ENCODE measurements at regions not wholly inside any gene's neighbourhood (a gene's known extent, or its start where the extent isn't known, plus 50 kb on each side); places are given as distances from the start of the nearest gene placed in this dataset.

DNA sequence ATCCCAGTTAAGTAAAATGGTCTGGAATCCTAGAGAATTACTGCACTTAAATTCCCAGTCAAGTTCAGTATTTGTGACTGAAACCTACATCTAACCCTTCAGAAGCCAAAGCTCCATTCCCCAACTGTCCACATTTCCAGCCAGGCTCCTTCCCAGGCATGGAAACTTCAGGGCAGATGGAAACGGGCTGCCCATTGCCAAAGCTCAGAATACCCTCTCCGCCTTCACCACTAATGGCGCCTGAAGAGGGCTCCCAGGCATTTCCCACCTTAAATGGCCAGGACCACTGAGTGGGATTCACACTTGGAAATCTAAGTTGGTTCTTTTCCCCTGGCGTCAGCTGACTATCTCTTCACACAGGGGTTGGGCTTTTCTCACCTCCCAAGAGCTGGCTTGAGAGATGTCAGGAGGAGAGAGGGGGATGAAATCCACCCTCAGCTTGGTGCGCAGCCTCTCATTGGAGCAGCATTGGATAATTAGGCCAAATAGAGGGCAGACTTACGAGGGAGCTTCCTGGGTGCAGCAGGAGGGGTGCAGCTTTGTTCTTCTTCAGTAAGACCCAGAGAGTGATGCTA, 82.9 kb downstream of the ANKRD60 start (continued):
- TF ChIP-seq PHF8 (conservative IDR thresholded peaks at IDR 0.05; ENCODE audit: low read depth, low read length): no peak
- TF ChIP-seq, protein P1, sequence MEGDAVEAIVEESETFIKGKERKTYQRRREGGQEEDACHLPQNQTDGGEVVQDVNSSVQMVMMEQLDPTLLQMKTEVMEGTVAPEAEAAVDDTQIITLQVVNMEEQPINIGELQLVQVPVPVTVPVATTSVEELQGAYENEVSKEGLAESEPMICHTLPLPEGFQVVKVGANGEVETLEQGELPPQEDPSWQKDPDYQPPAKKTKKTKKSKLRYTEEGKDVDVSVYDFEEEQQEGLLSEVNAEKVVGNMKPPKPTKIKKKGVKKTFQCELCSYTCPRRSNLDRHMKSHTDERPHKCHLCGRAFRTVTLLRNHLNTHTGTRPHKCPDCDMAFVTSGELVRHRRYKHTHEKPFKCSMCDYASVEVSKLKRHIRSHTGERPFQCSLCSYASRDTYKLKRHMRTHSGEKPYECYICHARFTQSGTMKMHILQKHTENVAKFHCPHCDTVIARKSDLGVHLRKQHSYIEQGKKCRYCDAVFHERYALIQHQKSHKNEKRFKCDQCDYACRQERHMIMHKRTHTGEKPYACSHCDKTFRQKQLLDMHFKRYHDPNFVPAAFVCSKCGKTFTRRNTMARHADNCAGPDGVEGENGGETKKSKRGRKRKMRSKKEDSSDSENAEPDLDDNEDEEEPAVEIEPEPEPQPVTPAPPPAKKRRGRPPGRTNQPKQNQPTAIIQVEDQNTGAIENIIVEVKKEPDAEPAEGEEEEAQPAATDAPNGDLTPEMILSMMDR (IDR thresholded peaks at IDR 0.05; ENCODE audit: control extremely low read depth in 1 of 3, insufficient read depth in 1 of 3, low read depth in 1 of 3, low read length in 3 of 3): no peak
- no peak for TF ChIP-seq SUZ12 (IDR thresholded peaks at IDR 0.05; ENCODE audit: low read length)
- TF ChIP-seq KDM4A (IDR thresholded peaks at IDR 0.05; ENCODE audit: low read depth, low read length, severe bottlenecking): no peak
- no peak for TF ChIP-seq FOSL1 (IDR thresholded peaks at IDR 0.05; ENCODE audit: insufficient read depth, low read depth, low read length)
- TF ChIP-seq POU5F1 (IDR thresholded peaks at IDR 0.05; ENCODE audit: low read depth, low read length): no peak
- TF ChIP-seq RAD21 (IDR thresholded peaks at IDR 0.05 in 1 of 2, conservative IDR thresholded peaks at IDR 0.05 in 1 of 2; ENCODE audit: low read depth in 2 of 2, low read length in 2 of 2): no peak
- TF ChIP-seq EP300 (IDR thresholded peaks at IDR 0.05; ENCODE audit: borderline replicate concordance in 1 of 2, low read depth in 2 of 2, low read length in 2 of 2): no peak
- no peak for TF ChIP-seq RNF2 (IDR thresholded peaks at IDR 0.05; ENCODE audit: borderline replicate concordance, low read depth, low read length, missing control alignments, poor library complexity, severe bottlenecking)

All from H1 (cell line).